Thoracic aorta (tissue), 2 donors: ENCODE measurements at regions not wholly inside any gene's neighbourhood (a gene's known extent, or its start where the extent isn't known, plus 50 kb on each side); places are given as distances from the start of the nearest gene placed in this dataset.

Experiments
- ATAC-seq: fragments of 150-250 bp; one replicate; pipeline ENCODE4 v1.8.0; 2017; ENCODE audit warnings: low read depth; ENCODE audit not compliant: insufficient number of reproducible peaks, low FRiP score
- DNase-seq: peaks from one replicate; pipeline ENCODE4 v3.0.0-alpha.2; 2020; ENCODE audit warnings: low spot score
- H3K27ac ChIP-seq, 2 donors: fragments of 200-600 bp; sonication (generic); 1 replicate in 1 of 2; 2 replicates in 1 of 2; pipeline ENCODE4 v1.5.1; 2016; ENCODE audit warnings: mild to moderate bottlenecking in 2 of 2, moderate library complexity in 2 of 2
- H3K27me3 ChIP-seq: fragments of 200-600 bp; sonication (generic); replicated peaks from 2 replicates; pipeline ENCODE4 v1.6.0; 2016; ENCODE audit warnings: mild to moderate bottlenecking; ENCODE audit not compliant: insufficient read depth
- H3K36me3 ChIP-seq: fragments of 200-600 bp; sonication (generic); one replicate; pipeline ENCODE4 v1.5.1; 2016
- H3K4me1 ChIP-seq, 2 donors: fragments of 200-600 bp; sonication (generic); 1 replicate in 1 of 2; 2 replicates in 1 of 2; pipeline versions ENCODE4 v1.5.1 to v1.6.0; 2016; ENCODE audit warnings: low read depth in 2 of 2, mild to moderate bottlenecking in 1 of 2; ENCODE audit not compliant: control insufficient read depth in 1 of 2
- H3K4me3 ChIP-seq: fragments of 200-600 bp; sonication (generic); 2 replicates; pipeline ENCODE4 v1.5.1; 2016; ENCODE audit warnings: mild to moderate bottlenecking
- H3K9me3 ChIP-seq: fragments of 200-600 bp; sonication (generic); 2 replicates; pipeline ENCODE4 v1.5.1; 2016
- TF ChIP-seq, protein P1 (sequence below): fragments of 200-600 bp; sonication (generic); IDR thresholded peaks from one replicate; pipeline ENCODE4 v1.5.1; 2019; ENCODE audit warnings: antibody characterized with exemption

DNA sequence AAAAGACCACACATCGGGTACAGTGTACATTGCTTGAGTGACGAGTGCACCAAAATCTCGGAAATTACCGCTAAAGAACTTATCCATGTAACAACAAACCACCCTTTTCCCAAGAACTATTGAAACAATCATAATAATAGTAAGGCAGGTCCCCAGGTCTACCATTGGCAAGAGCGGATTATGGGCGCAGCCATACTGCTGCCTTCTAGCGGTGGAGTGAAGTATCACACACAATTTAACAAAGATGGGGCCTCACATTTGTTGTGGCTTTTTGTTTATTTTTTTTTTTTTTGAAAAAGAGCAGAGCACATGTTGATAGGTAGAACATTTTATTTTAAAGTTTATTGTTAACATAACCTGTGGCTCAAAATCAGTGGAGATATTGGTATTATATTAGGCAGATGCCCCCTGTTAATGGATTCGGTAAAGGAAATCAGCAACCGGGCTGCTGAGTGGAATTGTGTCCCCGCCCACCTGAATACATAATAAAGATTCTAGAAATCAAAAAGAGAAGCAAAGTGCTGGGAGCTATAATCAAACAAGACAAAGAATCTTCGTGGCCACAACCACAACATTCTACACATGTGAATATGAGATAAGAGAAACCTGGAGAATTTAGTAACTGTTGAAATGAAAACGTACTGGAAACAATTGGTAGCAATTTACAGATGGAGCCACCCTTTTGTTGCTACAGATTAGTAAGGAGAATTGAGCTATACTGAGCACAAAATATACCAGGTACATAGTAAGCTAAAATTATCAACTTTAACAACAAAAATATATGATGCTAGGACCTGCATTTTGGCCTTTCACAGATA lies 94.2 kb upstream of the EXOC2 start:
- H3K27ac ChIP-seq = no peak overlapping the region
- ATAC-seq (no peak), DNase-seq (no peak)
- no peaks in the 10 kb centered on the region for H3K4me1 ChIP-seq
- no peaks in the 10 kb centered on the region for H3K27me3 ChIP-seq
- TF ChIP-seq, protein P1, sequence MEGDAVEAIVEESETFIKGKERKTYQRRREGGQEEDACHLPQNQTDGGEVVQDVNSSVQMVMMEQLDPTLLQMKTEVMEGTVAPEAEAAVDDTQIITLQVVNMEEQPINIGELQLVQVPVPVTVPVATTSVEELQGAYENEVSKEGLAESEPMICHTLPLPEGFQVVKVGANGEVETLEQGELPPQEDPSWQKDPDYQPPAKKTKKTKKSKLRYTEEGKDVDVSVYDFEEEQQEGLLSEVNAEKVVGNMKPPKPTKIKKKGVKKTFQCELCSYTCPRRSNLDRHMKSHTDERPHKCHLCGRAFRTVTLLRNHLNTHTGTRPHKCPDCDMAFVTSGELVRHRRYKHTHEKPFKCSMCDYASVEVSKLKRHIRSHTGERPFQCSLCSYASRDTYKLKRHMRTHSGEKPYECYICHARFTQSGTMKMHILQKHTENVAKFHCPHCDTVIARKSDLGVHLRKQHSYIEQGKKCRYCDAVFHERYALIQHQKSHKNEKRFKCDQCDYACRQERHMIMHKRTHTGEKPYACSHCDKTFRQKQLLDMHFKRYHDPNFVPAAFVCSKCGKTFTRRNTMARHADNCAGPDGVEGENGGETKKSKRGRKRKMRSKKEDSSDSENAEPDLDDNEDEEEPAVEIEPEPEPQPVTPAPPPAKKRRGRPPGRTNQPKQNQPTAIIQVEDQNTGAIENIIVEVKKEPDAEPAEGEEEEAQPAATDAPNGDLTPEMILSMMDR = no peak
- H3K36me3 ChIP-seq = no peaks in the 10 kb centered on the region
- H3K9me3 ChIP-seq = no peaks in the 10 kb centered on the region
- no peak overlapping the region for H3K4me3 ChIP-seq

DNA sequence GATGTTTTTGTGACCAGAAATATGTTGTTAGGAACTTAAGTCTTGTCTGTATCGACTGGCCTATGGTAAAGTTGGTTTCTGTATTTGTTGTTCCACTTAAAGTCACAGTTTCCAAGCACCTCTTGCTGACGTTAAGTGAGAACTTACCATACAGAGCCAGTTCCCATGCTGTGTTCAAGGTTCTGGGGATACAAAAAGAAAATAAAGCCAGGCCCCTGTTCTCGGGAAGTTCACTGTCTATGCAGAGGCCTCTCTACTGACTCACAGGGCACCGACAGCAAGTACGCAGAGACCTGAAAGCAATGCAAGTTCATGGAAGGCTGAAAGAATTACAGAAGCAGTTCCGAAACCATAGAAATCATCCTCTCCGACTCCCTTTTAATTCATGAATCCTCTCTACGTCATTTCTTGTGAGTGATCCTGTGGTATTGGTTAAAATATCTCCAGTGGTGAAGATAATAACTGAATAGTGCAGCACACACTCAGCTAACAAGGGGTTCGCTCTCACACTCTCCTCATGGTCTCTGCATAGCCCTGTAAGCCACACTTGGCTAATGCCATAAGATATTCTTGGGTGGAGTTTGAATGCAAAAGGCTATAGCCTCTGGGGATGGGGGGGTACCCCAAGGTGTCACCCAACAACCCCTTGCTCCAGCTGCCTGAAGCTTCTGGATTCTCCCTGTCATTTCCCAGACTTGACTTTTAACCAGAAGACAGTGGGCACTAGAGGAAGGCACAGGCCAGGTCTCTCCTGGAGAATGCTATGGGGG lies 91.2 kb upstream of the EXOC2 start:
- H3K4me1 ChIP-seq = no peaks in the 10 kb centered on the region
- H3K27ac ChIP-seq = no peak overlapping the region
- no peaks in the 10 kb centered on the region for H3K36me3 ChIP-seq
- no peak overlapping the region for H3K4me3 ChIP-seq
- ATAC-seq (no peak), DNase-seq (no peak)
- H3K9me3 ChIP-seq = no peaks in the 10 kb centered on the region
- TF ChIP-seq, protein P1 = no peak
- no peaks in the 10 kb centered on the region for H3K27me3 ChIP-seq

DNA sequence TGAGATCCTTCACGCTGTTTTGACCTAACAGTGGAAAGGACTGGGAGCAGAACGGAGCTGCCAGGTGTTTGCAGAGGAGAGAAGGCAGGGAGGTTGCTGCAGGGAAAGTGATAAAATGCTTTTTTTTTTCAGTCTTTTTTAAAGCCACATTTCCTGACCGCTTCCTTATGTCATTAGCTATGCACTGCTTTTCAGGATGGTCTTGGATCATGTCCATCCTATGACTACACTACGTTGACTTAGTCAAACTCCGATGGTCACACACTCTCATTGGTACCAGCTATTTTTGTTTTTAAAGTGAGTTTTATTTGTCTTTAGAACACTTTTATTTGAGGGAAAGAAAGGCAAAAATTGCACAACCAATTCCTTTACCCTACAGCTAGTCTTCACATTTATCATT lies 89.2 kb upstream of the EXOC2 start:
- Histone ChIP-seq H3K9me3 (no peaks in the 10 kb centered on the region), H3K27me3 (no peaks in the 10 kb centered on the region), H3K36me3 (no peaks in the 10 kb centered on the region), H3K4me3 (no peak overlapping the region), H3K4me1 (no peaks in the 10 kb centered on the region), H3K27ac (no peak overlapping the region)
- ATAC-seq = no peak
- TF ChIP-seq, protein P1 = no peak
- no peak for DNase-seq

DNA sequence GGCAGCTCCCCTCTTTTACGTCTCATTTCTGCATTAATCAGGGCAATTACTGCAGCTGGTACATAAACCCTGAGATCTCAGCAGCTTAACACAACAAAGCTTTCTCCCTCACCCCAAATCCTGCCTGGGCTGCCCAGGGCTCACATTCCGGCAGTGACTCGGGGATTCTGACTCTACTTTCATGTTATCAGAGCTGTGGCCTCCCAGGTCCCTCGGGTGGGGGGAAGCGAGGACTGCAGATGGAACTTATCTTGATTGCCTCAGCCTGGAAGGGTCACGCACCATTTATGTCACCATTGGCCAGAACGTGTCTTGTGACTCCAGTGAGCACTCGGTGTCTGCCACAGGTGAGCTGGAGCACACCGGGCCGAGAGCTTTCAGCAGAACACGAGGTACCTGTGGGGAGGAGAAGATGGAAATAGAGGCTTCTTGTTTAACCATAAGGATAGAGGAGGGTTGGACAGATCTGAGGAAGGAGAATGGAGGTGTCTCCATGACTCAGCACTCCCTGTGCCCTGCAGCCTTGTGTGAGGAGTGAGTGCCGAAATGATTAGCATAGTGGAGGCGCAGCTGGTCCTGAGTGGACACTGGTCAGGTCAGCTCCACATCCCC lies 88.5 kb upstream of the EXOC2 start:
- Histone ChIP-seq H3K36me3 (no peaks in the 10 kb centered on the region), H3K27me3 (no peaks in the 10 kb centered on the region), H3K4me1 (no peaks in the 10 kb centered on the region), H3K9me3 (no peaks in the 10 kb centered on the region), H3K4me3 (no peak overlapping the region), H3K27ac (no peak overlapping the region)
- TF ChIP-seq, protein P1 = no peak
- DNase-seq (no peak), ATAC-seq (no peak)

DNA sequence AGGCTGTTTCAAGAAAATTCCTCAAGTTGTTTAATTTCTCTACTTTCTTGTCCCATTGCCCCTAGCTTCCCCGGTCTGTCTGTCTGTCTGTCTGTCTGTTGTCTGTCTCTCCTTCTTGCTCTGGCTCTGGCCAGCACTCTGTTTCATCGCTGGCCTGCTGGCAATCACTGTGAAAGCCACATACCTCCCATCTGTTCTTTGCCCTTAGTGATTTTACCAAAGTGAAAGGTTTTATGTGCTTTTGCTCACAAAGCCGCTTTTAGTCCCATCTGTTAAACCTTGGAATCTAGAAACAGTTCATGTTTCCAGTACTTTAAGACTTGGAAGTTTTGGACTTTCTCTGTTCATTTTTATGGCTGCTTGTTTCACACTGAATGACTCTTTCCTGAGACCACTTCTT lies 87.8 kb upstream of the EXOC2 start:
- no peaks in the 10 kb centered on the region for H3K4me1 ChIP-seq
- no peak for DNase-seq
- TF ChIP-seq, protein P1 = no peak
- ATAC-seq = no peak
- no peak overlapping the region for H3K4me3 ChIP-seq
- no peaks in the 10 kb centered on the region for H3K9me3 ChIP-seq
- H3K36me3 ChIP-seq = no peaks in the 10 kb centered on the region
- H3K27me3 ChIP-seq = no peaks in the 10 kb centered on the region
- H3K27ac ChIP-seq = no peak overlapping the region
